ENCODE measurements at regions not wholly inside any gene's neighbourhood (a gene's known extent, or its start where the extent isn't known, plus 50 kb on each side); places are given as distances from the start of the nearest gene placed in this dataset.

DNA sequence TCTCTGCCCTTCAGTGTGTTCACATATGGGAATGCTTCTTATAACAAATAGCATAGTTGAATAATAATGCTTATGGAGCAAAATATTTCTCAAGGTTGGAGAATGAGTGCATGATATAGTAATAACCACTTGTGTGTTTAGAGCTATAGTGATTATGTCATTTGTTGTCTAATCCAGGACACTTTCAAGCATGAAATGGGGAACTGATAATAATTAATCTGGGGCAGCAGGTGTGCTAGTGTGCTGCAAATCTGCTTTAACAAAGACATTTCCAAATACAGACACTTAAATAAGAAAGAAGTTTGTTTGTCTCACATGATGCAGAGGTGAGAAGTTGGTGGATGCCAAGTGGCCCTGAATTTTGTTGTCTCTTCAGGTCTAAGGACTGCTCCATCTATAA lies 579.3 kb upstream of the GRM7 start:
- DNase-seq (ENCODE audit: low spot score) (no peak), ATAC-seq (no peak), FAIRE-seq (no peak)
- Histone ChIP-seq H3K27me3 (ENCODE audit: control insufficient read depth in 1 of 2, insufficient read depth in 2 of 2, low read length in 2 of 2) (no peaks in the 10 kb centered on the region), H3K36me3 (replicated peaks in 1 of 2; ENCODE audit: control insufficient read depth in 1 of 2, insufficient read depth in 2 of 2, low read length in 2 of 2) (no peaks in the 10 kb centered on the region), H3K4me1 (ENCODE audit: insufficient read depth, low read length) (no peaks in the 10 kb centered on the region), H3K4me2 (ENCODE audit: low read depth, low read length) (no peak overlapping the region), H3K27ac (ENCODE audit: extremely low read length, insufficient read depth, low read length) (no peak overlapping the region), H3K79me2 (ENCODE audit: insufficient read depth, low read length) (no peaks in the 10 kb centered on the region), H2AFZ (ENCODE audit: low read length) (no peak overlapping the region), H4K20me1 (ENCODE audit: insufficient read depth, low read length) (no peaks in the 10 kb centered on the region), H3K9me3 (ENCODE audit: low read length) (peaks cover 95% of the 10 kb centered on the region), H3K9ac (ENCODE audit: insufficient read depth, low read depth, low read length) (no peak overlapping the region), H3K4me3 (replicated peaks in 1 of 3; ENCODE audit: insufficient read depth in 1 of 3, low read depth in 2 of 3, low read length in 3 of 3) (no peak overlapping the region)
- BruUV-seq (replicated peaks) = no TSS peak
- in situ Hi-C loops (cut with HindIII; ENCODE audit: extremely low pct_ligation_motif_present, low pct_unique_long_range_greater_than_20kb) = no loop called here
- ChIA-PET POLR2A (no interaction called here), CTCF (ENCODE audit: low intra/inter-chr PET ratio, low total read pairs) (no interaction called here)
- TF ChIP-seq ZSCAN21 (CRISPR knock-in tag; IDR thresholded peaks at IDR 0.05; ENCODE audit: borderline replicate concordance) (no peak), ZNF790 (CRISPR knock-in tag; IDR thresholded peaks at IDR 0.05; ENCODE audit: borderline replicate concordance) (no peak), ZSCAN31 (CRISPR knock-in tag; IDR thresholded peaks at IDR 0.05; ENCODE audit: low read depth) (no peak), SP2 (CRISPR knock-in tag; IDR thresholded peaks at IDR 0.05) (no peak), GTF3A (CRISPR knock-in tag; conservative IDR thresholded peaks at IDR 0.05) (no peak), ZNF549 (CRISPR knock-in tag; IDR thresholded peaks at IDR 0.05) (no peak), EP300 (IDR thresholded peaks at IDR 0.05; ENCODE audit: low read depth in 2 of 2, low read length in 2 of 2) (no peak), EP300 (CRISPR knock-in tag; IDR thresholded peaks at IDR 0.05; ENCODE audit: borderline replicate concordance) (no peak), GATAD2A (CRISPR knock-in tag; IDR thresholded peaks at IDR 0.05) (no peak), HMG20B (CRISPR knock-in tag; conservative IDR thresholded peaks at IDR 0.05) (no peak)
- TF ChIP-seq, protein P1, sequence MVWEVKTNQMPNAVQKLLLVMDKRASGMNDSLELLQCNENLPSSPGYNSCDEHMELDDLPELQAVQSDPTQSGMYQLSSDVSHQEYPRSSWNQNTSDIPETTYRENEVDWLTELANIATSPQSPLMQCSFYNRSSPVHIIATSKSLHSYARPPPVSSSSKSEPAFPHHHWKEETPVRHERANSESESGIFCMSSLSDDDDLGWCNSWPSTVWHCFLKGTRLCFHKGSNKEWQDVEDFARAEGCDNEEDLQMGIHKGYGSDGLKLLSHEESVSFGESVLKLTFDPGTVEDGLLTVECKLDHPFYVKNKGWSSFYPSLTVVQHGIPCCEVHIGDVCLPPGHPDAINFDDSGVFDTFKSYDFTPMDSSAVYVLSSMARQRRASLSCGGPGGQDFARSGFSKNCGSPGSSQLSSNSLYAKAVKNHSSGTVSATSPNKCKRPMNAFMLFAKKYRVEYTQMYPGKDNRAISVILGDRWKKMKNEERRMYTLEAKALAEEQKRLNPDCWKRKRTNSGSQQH (CRISPR knock-in tag; IDR thresholded peaks at IDR 0.05; ENCODE audit: low read depth) = no peak
- TF ChIP-seq, protein P2, sequence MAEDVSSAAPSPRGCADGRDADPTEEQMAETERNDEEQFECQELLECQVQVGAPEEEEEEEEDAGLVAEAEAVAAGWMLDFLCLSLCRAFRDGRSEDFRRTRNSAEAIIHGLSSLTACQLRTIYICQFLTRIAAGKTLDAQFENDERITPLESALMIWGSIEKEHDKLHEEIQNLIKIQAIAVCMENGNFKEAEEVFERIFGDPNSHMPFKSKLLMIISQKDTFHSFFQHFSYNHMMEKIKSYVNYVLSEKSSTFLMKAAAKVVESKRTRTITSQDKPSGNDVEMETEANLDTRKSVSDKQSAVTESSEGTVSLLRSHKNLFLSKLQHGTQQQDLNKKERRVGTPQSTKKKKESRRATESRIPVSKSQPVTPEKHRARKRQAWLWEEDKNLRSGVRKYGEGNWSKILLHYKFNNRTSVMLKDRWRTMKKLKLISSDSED (CRISPR knock-in tag; IDR thresholded peaks at IDR 0.05) = no peak
- TF ChIP-seq, protein P3, sequence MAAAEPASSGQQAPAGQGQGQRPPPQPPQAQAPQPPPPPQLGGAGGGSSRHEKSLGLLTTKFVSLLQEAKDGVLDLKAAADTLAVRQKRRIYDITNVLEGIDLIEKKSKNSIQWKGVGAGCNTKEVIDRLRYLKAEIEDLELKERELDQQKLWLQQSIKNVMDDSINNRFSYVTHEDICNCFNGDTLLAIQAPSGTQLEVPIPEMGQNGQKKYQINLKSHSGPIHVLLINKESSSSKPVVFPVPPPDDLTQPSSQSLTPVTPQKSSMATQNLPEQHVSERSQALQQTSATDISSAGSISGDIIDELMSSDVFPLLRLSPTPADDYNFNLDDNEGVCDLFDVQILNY (CRISPR knock-in tag; conservative IDR thresholded peaks at IDR 0.05) = no peak
- intact Hi-C loops (cut with micrococcal nuclease; ENCODE audit: unreplicated experiment) = no loop called here
